HG03457 (cell line): ENCODE measurements at regions not wholly inside any gene's neighbourhood (a gene's known extent, or its start where the extent isn't known, plus 50 kb on each side); places are given as distances from the start of the nearest gene placed in this dataset.

Experiments
- ATAC-seq: cut with Tn5 transposase; IDR thresholded peaks from one replicate; pipeline ENCODE4 v1.9.1; 2021; ENCODE audit warnings: moderate number of reproducible peaks; ENCODE audit not compliant: unreplicated experiment

DNA sequence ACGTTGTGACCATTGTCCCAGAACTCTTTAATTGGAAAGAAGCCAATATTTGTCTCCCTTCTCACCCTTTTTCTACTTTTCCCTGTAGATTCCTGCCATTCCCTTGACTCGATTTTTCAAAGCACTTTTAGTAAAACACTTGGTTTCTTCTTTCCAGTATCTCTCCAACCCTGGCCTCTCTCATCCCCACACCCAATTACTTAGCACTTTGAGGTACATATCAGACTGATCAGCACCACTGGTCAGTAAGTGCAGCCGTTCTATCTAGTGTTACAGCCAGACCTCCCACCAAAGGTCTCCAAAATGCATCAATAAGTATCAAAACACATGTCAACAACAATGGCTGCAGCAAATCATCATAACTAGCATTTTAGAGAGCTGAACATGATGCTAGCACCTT lies 141.9 kb downstream of the BTG1 start:
- ATAC-seq, result no peak

DNA sequence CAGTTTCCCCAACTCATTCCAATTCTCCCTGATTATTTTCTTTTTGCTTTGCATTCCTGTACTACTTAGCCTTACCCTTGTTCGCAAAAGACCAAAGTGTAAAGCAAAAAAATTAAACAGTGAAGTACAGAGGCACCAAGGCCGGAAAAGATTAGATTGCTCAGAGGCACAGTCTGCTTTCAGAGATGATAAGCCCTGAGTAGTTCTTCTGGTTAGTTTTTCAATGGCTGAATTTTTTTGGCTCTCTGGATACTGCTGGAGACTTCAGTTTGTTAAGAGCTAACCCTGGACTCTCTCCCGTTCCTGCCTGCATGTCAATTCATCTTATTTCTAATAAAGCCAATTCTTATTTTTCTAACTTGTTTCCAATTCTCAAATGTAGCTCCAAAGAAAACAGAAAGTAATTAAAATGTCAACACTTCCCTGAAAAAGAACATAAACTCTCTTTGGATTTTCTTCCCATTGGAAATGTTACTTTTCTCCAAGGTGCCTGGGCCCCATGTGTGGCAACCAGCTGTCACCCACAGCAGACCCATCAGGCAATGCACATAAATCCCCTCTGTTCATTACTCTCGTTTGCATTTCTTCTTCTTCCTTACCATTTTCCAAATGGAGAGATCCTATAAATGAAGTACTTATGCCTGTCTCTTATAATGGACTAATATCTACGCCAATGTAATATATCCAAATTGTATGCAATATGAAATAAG lies 142.8 kb downstream of the BTG1 start:
- no peak for ATAC-seq

DNA sequence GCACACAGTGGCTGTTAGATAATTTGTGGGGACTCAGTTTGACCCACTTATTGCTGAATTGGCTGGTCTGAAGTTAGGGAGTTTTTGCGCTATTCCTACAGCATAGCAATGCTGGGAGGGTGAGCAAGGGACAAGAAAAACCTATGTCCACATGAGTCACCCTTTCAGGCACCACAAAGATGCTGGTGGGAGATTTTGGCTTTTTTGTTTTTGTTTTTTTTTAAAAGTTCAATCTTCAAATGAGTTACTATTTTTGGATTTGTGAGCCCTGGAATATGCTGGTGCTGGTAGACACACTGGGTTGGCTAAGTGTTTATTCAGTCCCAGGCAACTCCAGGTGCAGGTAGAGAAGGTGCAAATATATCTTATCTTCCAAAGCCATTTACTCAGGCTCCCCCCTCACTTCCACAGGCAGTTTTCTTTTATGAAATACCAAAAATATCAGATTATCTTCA lies 143.4 kb downstream of the BTG1 start:
- ATAC-seq, result no peak

DNA sequence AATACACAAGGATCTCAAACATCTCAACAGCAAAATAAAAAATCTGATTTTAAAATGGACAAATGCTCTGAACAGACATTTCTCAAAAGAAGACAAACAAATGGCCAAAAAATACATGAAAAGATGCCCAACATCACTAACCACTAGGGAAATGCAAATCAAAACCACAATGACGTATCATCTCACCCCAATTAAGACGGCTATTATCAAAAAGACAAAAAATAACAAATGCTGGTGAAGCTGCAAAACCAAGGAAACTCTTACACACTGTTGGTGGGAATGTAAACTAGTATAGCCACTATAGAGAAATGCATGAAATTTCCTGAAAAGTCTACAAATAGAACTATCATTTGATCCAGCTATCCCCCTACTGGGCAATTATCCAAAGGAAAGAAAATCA lies 145.0 kb downstream of the BTG1 start:
- ATAC-seq, result no peak

DNA sequence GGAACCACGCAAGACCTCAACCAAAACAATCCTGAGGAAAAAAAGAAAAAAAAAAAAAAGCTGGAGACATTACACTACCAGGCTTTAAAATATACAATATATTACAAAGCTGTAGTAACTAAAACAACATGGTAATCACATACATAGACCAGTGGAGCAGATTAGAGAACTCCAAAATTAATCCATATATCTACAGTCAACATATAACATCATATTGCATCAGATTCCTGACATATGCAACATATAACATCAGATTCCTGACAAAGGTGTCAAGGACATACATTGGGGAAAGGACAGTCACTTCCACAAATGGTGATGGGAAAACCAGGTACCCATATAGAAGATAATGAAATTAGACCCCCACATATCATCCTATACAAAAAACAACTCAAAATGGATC lies 145.8 kb downstream of the BTG1 start:
- no peak for ATAC-seq

DNA sequence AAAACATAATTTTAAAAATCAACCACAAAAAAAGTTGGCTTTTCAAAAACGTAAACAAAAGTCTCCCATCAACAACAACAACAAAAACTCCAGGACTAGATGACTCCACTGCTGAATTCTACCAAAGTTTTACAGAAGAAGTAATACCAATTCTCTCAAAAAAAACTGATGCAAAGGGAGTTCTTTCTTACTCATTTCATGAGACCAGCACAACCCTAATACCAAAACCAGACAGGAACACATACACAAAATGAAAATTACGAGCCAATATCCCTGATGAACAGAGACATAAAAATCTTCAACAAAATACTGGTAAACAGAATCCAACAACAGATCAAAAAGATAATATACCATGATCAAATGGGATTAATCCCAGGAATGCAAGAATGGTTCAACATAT lies 147.3 kb downstream of the BTG1 start:
- ATAC-seq, result no peak

DNA sequence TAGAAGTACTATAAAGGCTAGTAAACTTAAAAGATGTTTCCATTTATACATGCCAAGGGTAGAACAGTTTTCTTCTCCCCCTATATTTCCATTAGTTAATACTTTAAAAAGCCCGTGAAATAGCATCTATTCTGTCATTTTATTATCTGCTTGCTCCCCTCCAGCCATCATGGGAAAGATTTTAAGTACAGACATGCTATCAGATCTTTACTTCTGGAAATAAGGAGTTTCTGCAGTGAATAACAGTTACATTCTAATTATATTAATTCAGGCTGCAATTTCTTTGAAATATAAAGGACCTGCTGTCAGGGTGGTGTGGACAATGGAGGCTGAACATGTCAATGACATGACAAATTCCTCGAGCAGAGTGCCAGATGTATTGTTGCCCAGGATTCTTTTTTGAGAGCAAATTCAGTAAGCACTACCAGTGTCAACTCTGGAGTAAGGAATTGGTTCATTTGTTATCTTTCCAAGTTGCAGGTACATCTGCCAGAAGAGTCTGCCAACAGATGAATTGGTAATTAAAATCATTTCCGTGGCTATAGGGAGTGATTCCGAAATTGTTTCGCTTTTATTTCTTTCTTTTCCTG lies 151.3 kb downstream of the BTG1 start:
- ATAC-seq, result no peak

DNA sequence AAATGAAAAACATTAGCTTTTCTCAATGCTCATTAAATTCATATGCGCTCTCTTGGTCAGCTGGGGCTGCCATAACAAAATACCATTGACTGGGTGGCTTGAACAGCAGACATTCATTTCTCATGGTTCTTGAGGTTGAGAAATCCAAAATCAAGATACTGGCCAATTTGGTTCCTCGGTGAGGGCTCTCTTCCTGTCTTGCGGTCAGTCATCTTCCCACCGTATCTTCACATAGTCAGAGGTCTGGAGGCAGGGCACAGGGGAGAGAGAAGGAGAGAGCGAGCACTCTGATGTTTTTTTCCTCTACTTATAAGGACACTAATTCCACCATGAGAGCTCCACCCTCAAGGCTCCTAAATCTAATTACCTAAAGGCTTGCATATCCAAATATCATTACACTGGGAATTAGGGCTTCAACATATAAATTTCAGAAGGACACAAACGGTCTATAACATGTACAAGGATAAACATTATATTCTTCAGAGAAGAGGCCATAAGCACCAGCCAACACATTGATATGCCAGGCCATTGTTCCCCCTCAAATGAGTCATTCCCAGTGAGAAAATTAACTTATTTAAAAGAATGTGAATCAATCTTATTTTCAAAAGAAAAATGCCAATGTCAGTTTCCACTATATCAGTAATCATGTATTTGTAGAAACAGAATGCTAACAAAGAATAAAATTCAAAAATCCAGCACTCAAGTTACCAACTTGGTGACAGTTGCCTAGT lies 152.2 kb downstream of the BTG1 start:
- ATAC-seq, result no peak

DNA sequence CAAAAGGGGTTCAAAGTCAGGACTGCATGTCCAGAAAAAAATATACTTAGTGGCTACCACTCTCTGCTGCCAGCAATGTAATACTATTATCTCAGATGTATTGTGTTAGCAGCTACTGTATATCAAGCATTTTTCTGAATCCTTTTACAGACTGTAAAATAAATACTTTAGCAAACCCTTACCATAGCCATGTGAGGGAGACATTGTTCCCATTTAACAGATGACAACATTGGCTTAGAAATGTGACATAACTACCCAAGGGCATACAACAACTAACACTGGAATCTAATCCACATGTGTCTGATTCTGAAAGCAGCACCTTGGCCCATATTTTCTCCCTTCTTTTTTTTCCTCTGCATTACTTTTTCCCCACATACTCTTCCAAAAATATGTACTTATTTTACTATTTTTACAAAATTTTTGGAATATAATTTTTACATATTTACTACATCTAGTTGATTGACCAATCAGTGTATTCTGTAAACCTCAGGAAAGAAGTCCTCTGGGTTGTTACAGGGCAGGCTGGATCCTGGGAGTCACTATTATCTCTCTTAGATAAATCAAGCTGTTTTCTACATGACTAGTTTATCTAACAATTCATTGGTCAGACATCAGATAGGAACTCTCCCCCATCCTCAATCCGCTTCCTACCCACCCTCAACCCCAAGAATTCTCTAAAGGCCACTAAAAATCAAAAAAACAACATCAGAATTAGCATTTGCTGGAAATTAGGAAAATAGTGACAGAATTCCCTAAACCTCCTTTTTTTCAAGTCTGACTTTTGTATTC lies 154.1 kb downstream of the BTG1 start:
- no peak for ATAC-seq

DNA sequence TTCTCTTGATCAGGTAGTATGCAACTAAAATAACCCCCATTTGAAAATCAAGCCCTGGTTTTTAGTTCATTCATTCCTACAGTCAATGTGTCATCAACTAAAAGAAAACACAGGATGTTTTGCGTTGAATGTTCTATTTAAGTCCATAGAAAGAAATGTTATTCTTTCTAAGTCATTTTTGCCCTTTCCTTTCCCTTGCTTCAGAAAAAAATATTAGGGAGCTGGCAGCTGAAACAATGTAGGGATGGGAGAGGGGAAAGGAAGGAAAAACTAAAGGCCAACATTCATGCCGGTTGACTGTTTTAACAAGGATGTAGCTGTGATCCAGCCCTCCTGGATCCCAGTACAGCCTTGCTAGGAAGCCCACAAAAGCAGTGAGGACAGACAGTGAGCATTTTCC lies 155.1 kb downstream of the BTG1 start:
- no peak for ATAC-seq

DNA sequence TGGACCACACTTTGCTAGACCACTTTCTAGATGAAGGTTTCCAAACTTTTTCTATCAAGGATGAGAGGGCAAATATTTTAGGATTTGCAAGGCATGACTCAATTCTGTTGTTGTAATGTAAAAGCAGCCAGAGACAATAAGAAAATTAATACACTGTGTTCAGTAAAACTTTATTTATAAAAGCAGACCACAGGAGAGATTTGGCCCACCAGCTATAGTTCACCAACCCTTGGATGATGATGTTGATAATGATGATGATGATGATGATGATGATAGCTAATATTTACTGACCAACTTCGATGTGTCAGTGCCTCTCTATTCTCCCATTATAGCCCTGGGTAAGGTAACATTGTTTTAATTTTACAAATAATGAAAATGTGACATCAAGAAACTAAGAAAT lies 156.5 kb downstream of the BTG1 start:
- no peak for ATAC-seq

DNA sequence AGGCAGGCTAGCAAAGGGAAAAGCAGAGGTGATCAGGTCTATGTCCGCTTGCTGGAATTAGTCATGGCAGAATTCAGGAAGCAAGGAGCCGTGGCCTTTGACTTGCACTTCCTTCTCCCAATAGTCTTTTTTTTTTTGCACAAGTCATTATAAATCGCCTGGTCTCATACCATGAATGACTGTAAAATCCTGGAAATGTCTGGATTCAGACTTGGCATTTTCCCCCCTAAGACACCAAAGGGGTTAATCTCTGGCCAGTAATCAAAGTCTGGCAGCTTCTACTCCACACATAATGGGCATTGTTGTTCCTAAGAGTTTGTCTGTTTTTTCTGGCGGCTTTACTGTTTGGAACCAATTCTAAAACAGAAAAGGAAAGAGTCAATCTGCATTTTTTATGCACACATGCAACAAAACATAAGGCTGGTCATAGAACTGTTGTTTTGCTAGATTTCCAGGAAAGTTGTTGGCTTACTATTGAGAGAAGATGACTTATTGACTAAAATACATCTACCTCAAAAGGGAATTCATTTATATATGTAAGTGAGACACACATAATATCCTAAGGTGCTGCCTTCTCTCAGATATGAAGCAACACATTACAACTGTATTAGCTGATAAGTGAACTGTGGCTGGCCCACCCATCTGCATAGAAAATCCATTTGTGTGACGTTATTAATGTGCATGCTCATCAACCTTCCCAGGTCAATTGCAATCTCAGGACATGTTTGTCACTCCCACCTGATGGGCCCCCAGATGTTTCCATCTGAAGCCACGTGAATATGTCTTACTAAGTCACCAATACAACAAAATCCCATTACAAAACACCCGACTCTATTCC lies 157.3 kb downstream of the BTG1 start:
- no peak for ATAC-seq

DNA sequence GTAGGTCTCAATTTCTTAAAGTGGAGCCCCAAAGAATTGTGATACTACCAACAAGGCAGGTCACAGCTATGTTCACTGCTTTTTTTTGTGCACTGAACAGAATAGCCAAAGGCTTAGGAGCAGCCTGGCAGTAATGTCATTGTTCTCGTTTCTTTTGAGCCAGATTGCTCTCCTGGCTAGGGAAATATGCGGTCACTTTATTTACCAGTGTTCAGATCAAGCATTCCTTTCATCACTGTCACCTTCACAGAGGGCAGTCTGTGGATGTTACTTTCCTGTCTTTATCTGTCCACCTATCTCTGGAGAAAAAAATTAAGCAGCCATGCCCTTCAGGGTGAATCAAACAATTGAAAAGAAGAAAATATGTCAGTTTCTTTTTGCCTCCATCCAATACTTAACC lies 159.6 kb downstream of the BTG1 start:
- ATAC-seq, result no peak

DNA sequence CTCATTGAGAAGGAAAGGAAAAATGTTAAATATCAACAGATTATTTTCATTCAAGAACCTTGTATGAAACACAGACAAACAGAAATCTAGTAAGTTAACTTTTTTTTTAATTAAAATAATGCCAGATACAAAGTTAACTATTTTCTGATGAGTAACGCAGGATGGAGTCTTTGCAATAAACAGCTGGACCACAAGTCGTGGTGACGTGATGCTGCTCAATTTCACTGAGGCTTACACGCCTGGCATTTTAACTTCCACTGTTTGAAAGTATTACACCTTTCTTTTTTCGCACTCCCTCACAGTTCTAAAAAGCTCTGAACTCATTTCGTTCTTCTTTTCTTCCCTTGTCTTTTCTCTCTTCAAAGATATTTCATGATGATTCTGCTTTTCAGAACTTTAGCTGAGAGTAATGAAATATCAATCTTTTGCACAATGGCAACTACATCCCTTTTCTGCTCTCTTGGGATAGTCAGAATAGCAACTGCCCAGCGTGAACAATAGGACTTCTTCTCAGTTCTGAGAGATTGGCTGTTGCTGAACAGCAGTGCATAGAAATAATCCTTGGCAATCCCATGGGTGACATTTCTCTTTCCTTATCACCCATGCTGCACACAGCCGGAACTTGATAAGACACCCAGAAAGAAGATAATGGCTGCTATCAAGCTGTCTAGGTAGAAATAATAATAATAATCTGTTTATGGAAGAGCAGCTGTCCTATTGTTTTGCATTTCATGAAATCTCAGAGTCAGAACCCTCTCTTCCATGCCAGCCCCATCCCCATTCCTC lies 160.5 kb downstream of the BTG1 start:
- no peak for ATAC-seq

DNA sequence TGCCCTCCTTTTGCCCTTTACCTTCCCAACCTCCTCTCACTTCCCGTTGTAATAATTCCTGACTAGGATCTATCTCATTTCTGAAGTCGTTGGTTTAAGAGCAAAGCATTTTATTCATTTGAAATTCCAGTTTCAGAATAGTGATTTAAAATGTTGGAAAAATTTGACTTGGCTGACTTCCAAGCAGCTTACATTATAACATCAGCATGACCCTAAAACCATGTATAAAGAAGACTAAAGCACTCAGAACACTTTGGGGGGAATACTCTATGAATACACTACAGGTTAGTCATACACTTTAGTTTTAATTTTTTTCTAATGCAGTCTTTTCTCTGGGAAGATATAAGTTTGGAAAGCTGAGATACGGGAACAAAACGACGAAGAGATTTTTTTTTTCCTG lies 161.1 kb downstream of the BTG1 start:
- no peak for ATAC-seq

DNA sequence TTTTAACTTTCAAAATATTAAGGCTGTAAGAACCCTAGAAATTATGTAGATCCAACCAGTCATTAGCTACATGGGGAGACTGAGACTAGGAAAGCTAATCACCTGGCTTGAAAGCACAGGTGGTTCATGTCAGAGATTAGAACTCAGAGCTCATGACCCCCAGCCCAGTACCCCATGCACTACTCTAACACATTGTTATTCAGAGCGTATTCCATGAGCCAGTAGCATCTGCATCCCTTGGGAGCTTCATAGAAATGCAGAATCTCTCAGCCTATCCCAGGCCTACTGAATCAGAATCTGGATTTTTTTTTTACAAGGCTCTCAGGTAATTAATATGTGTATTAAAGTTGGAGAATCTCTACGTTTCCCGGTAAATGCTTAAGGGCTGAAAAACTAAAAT lies 161.7 kb downstream of the BTG1 start:
- ATAC-seq, result no peak

DNA sequence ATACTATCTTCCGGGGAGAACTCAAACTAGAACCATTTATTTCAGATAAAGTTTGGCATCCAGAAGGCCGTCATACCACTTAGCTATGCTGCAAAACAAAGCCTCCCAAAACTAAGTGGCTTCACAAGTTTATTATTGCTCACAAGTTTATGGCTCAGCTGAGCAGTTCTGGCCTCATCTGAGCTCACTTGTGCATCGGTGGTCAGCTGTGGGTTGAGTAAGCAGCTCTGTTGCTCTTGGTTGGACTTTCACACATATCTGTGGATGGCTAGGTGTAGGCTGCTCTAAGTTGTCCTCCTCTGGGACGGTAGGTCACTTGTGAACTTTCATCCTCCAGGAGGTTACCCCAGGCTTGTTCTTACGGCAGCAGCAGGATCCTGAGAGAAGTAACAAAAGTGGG lies 162.7 kb downstream of the BTG1 start:
- no peak for ATAC-seq

DNA sequence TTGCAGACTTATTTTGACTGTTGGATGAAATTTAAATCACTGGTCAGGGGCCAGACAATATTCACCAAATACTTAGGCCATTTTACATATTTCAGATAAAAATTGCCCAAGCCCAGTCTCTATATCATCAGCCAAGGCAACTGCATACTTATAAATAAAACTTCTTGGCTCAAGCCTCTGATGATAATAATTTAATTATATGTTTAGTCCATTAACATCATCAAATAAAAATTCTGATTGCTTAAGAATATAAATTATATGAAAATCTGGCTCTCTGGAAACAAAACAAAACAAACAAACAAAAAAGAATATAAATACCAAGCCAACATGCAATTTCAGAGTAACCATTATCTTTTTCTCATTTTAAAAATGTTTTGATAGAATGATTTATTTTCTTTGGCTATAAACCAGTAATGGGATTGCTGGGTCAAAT lies 165.2 kb downstream of the BTG1 start:
- no peak for ATAC-seq

DNA sequence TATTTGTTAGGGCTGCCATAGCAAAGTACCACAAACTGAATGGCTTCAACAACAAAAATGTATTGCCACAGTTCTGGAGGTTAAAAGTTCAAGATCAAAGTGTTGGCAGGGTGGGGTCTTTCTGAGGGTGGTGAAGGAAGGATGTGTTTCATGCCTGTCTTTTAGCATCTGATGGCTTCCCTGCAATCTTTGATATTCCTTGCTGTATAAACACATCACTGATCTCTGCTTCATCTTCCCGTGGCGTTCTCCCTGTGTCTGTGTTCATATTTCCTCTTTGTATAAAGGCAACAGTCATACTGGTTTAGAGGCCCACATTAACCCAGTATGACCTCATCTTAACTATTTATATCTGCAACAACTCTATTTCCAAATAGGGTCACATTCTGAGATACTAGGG lies 167.5 kb downstream of the BTG1 start:
- no peak for ATAC-seq

DNA sequence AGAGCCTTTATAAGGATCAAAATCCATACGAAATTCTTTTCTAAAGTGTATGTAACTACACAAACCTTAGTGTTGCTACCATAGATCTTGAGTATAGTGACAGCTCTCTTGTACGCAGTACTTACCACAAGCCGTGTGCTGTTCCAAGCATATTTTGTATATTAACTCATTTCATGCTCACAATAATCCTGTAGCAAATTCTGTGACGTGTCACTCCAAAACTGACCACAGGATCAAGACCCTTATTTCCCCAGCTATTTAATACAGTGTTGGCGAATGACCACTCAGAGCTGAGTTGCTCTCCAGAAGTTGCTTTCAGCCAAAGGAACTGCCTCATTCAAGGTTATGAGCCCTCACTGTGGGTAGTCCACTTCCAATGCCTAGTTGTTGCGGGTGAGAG lies 169.8 kb downstream of the BTG1 start:
- ATAC-seq, result no peak
